TTC549 (cell line): ENCODE measurements at regions not wholly inside any gene's neighbourhood (a gene's known extent, or its start where the extent isn't known, plus 50 kb on each side); places are given as distances from the start of the nearest gene placed in this dataset.

Experiments
- FAIRE-seq: peaks from 2 replicates; lab custom pipeline; 2012; peaks lifted over from hg19 to GRCh38; lab: Jason Lieb, UNC

DNA sequence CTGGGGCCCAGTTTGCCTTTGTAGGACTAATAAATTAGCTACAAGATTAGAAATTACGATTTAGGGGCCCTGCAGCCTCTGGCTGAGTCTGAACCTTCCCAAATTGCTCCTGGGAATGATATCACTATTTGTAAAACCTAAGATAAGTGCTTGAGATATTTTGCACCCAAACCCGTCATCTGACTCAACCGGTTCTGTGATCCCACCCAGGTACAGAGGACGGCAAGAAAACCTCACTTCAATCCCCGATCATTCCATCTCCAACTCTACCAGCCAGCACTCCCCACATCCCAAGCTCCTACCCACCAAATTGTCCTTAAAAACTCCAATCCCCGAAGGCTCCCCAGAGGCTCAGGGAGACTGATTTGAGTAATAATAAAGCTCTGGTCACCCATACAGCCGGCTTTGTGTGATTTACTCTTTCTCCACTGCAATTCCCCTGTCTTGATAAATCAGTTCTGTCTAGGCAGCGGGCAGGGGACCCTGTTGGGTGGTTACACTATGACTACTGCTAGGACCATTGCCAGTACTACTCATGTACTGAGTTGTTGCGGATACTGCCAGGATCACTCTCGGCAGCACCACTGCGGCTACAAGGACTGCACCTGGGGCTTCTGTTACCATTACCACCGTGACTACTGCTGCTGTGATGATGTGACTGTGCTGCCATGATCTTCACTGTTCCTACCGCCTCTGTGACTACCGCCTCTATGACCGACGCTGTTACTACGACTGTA lies 73.1 kb downstream of the IRF8 start:
- no peak for FAIRE-seq

- FAIRE-seq, result no peak
These were observed 75.7 kb downstream of the IRF8 start for GRCh38 chr16:85974428-85975375.

DNA sequence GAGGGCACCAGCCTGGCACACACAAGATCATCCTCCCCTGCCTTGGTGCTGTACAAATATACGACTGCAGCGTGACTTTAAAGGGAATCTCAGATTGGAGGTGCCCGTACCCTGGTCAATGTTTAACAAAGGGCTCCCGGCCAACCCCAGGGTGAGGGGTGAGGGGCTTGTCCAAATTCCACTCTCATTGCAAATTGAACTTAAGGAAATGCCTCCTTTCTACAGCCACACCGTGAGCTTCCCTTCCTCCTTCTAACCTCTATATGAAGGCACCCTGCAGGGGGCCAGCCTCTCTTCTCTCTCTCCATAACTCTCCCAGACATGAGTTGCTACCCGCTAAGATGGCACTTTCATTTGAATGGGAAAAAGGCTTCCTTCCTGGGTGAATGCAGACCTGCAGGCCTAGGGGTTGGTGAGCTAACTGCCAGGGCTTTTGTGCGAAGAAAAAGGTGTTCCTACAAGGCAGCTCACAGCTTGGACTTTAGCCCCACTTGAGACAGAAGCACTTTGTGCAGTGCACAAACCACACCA lies 76.6 kb downstream of the IRF8 start:
- FAIRE-seq, result no peak

DNA sequence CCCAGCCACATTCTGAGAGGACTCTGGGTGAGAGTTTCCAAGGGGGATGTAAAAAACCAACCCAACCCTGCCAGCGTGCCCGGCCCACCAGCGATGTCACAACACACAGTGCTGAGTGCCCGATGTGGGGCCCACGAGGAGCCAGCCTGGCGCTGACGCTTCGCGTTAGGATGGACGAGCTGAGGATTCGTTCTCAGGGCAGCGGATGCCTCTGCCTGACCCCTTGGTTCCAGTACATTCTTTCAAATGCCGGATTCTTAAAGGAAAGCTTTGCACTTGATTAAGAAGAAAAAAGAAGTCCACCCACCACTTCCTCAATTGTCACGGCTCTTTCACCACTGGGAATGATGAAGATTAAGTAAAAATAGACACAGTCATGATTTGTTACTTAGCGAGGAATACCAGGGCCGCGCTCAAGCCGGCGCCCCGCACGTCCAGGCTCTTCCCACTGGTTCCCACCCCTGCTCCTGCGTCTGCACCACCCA lies 79.4 kb downstream of the IRF8 start:
- no peak for FAIRE-seq

- FAIRE-seq, result no peak
These were observed 80.0 kb downstream of the IRF8 start for GRCh38 chr16:85978976-85979375.

GRCh38 chr16:85979605-85980004 lies 80.6 kb downstream of the IRF8 start:
- FAIRE-seq, result no peak

DNA sequence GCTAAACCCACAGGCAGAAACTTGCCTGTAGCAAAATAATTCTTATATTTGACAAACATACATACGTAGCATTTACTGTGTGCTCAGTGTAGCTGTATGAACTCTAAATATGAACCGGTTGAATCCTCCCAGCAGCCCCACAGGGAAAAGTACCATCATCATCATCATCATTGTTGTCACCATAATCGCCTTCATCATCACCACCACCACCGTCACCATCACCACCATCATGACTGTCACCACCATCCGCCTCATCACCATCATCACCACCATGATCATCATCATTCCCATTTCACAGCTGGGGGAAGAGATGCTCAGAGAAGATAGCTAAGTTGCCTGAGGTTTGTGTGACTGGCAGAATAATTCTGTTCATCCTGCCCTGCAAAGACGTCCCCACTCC lies 81.7 kb downstream of the IRF8 start:
- FAIRE-seq, result no peak

- FAIRE-seq, result no peak
These were observed 83.0 kb downstream of the IRF8 start for GRCh38 chr16:85981826-85982562.

- FAIRE-seq, result no peak
These were observed 83.6 kb downstream of the IRF8 start for GRCh38 chr16:85982563-85982939.

DNA sequence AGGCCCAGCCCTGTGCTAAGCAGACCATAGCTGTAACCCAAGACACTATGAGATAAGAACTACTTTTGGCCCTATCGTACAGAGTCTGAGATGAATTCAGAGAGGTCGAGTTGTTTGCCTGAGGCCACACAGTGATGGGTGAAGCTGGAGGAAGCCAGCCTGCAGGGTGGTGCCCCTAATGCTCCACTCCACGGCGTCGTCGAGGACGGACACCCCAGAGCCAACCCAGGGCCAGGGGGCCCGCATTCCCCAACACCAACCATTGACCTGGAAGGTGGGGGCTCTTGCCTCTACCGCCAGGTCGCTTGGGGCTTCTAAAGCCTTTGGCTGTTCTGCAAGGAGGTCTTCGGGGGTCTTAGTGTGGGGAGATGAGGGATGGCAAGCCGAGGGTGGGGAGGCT lies 84.1 kb downstream of the IRF8 start:
- FAIRE-seq, result no peak

- FAIRE-seq, result no peak
These were observed 84.8 kb downstream of the IRF8 start for GRCh38 chr16:85983606-85984230.

- no peak for FAIRE-seq
These were observed 85.4 kb downstream of the IRF8 start for GRCh38 chr16:85984231-85984880.

DNA sequence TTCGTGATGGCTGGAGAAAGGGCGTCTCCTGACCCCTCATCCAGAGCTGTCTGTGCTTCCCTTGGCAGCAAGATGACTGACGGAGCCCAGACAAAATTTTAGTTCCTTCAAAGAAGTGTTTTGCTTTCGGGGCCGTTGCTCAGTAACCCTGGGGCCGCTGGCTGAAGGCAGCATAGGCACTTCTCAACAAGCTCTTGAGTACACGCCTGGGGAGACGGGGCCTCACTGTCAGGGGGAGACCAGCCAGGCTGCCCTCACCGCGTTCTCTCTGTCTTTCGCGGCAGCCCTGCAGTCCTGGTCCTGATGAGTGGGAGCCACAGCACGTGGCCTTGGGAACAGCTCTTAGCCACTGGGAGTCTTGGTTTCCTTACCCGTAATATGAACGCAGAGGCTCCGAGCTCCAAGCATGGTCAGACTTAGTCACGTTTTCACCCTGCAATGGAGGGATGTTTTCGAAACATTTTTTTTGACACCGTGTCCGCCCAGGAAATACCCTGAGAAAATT lies 86.0 kb downstream of the IRF8 start:
- FAIRE-seq, result no peak

- FAIRE-seq, result no peak
These were observed 88.2 kb downstream of the IRF8 start for GRCh38 chr16:85986931-85987749.

GRCh38 chr16:85987750-85988078 lies 88.8 kb downstream of the IRF8 start:
- no peak for FAIRE-seq

GRCh38 chr16:85988306-85988705 lies 89.3 kb downstream of the IRF8 start:
- no peak for FAIRE-seq

GRCh38 chr16:85988723-85989313 lies 89.9 kb downstream of the IRF8 start:
- no peak for FAIRE-seq

GRCh38 chr16:85989376-85989775 lies 90.4 kb downstream of the IRF8 start:
- no peak for FAIRE-seq

DNA sequence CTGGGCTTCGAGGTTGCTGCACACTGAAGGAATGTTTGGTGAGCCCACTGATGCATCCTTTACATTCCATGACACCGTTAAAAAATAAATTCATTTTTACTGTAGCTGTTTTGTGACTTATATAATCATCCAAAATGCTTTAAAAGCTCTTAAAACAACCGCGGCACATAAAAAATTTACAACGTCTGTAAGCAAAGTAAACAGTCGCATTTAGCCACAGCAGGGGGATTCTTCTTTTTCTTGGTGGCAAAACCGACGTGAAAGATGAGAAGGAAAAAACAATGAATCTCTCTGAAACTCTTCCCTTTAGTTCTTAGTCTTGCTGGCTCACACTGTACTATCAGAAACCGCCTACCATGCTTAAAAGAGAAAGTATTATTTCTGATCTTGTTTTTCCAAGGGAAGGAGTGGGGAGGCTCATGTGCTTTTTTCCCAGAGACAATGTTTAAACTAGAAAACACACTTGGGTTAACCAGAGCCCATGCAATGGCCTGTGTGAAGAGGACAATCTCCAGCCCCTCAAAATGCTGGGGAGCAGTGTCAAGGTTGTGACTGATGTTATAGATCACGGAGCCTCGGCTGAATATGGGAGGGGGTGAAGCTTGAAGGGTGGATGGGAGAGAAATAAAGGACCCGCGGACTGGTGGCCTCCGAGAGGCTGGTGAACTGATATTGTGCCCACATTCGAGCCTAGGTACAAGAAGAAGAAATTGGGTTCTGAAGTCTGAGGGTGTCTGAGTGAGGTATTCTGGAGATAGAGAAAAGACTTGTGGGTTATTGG lies 91.1 kb downstream of the IRF8 start:
- no peak for FAIRE-seq
